ENCODE measurements at regions not wholly inside any gene's neighbourhood (a gene's known extent, or its start where the extent isn't known, plus 50 kb on each side); places are given as distances from the start of the nearest gene placed in this dataset.
"Not testable (repeated sequence)": the region's sequence is repeated elsewhere in the genome, so short reads cannot be mapped to it uniquely, and the experiment has no call there.

DNA sequence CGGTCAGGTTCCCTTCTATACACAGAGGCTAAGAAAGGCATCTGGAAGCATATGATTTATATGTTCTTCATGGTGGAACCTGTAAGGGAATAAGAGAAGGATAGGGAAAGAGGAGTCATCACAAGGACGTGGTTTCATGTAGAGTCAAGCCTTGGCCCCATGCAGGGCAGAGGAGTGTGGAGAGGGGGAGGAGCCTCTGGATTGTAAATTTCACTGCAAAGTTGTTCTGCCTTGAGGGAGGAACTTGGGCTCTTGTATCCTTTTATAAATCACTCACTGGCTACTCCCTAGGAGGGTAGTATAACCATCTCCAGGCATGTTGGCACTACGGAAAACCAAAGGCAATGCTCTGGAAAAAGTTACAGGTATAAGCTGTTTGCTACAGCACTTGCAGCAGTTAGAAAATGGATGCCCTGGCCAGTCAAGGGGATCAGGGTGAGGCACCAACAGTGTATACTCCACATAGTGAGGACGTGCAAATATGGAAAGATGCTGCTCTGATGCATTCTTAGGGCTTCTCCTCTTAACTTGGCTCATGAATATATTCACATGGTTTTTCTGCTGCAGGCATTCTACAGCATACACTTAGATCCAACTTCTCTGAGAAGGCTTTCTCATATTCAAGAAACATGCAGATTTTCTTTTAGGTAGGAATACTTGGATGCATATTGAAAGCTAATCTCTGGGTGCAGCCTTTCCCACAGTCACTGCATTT lies 60.3 kb upstream of the ZNF81 start:
- intact Hi-C loops (cut with DNase I; ENCODE audit: low total_unique reads) = no loop called here
- in situ Hi-C loops (cut with MboI; ENCODE audit: low pct_ligation_motif_present in 1 of 4, low pct_unique_long_range_greater_than_20kb in 1 of 4, low sequenced_read_pairs in 3 of 4) = no loop called here
- DNase-seq = no peak
- no peak for TF ChIP-seq EP300 (IDR thresholded peaks at IDR 0.05; ENCODE audit: low read depth)
- TF ChIP-seq, protein P1, sequence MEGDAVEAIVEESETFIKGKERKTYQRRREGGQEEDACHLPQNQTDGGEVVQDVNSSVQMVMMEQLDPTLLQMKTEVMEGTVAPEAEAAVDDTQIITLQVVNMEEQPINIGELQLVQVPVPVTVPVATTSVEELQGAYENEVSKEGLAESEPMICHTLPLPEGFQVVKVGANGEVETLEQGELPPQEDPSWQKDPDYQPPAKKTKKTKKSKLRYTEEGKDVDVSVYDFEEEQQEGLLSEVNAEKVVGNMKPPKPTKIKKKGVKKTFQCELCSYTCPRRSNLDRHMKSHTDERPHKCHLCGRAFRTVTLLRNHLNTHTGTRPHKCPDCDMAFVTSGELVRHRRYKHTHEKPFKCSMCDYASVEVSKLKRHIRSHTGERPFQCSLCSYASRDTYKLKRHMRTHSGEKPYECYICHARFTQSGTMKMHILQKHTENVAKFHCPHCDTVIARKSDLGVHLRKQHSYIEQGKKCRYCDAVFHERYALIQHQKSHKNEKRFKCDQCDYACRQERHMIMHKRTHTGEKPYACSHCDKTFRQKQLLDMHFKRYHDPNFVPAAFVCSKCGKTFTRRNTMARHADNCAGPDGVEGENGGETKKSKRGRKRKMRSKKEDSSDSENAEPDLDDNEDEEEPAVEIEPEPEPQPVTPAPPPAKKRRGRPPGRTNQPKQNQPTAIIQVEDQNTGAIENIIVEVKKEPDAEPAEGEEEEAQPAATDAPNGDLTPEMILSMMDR (IDR thresholded peaks at IDR 0.05) = no peak
- no peak for TF ChIP-seq POLR2AphosphoS5 (IDR thresholded peaks at IDR 0.05)
- no peak for TF ChIP-seq POLR2A (IDR thresholded peaks at IDR 0.05)
- Histone ChIP-seq H3K4me1 (no peaks in the 10 kb centered on the region), H3K36me3 (no peaks in the 10 kb centered on the region), H3K27ac (no peak overlapping the region), H3K9me3 (no peaks in the 10 kb centered on the region), H3K27me3 (no peaks in the 10 kb centered on the region), H3K4me3 (no peak overlapping the region)
- WGBS, 2 donors (ENCODE audit: low coverage in 1 of 2) = 49% methylated on average over 4 of the region's 4 CpGs; no CpG with 5 or more reads in 1 of the 2 donors

DNA sequence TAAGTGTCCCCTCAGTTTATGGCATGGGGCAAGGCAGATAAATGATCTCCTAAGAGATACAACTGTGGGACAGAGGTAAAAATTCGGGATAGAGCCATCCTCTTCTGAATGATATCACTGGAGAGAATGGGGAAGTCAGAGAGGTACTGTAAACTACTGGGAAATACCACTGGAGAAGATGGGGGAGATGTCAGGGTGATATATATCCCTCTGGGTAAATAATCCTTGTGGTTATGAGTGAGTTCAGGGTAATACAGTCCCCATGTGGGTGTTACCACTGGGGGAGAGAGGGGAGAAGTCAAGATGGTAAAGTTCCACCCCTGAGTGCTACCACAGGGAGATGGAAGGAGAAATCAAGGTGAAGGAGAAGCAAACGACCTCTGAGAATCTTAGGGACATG lies 63.9 kb upstream of the ZNF81 start:
- Histone ChIP-seq H3K36me3 (no peaks in the 10 kb centered on the region), H3K27ac (no peak overlapping the region), H3K4me3 (no peak overlapping the region), H3K4me1 (no peaks in the 10 kb centered on the region), H3K9me3 (no peaks in the 10 kb centered on the region), H3K27me3 (no peaks in the 10 kb centered on the region)
- in situ Hi-C loops (cut with MboI; ENCODE audit: low pct_ligation_motif_present in 1 of 4, low pct_unique_long_range_greater_than_20kb in 1 of 4, low sequenced_read_pairs in 3 of 4) = loop anchor here in 1 of 4 donors (25.0 kb wide), 1 partner anchor 235 kb away; no protein-coding TSS in a partner anchor
- DNase-seq = no peak
- TF ChIP-seq POLR2A (IDR thresholded peaks at IDR 0.05) = no peak
- TF ChIP-seq, protein P1 (IDR thresholded peaks at IDR 0.05) = no peak
- no peak for TF ChIP-seq EP300 (IDR thresholded peaks at IDR 0.05; ENCODE audit: low read depth)
- no peak for TF ChIP-seq POLR2AphosphoS5 (IDR thresholded peaks at IDR 0.05)
- WGBS, 2 donors (ENCODE audit: low coverage in 1 of 2) = 30% methylated on average over 2 of the region's 2 CpGs; no CpG with 5 or more reads in 1 of the 2 donors
- intact Hi-C loops (cut with DNase I; ENCODE audit: low total_unique reads) = no loop called here

DNA sequence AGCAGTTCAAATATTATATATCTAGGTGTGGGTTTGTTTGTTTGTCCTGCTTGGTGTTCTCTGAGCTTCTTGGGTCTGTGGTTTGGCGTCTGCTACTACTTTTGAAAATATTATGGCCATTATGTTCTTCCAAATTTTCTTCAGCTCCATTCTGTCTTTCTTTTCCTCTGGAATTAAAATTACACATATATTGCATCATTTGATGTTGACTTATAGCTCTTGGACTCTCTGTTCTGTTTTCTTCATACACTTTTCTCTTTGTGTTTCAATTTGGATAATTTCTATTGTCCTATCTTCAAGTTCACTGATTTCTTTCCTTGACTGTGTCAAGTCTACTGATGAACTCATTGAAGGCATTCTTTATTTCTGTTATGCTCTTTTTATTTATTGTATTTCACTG lies 65.2 kb upstream of the ZNF81 start:
- H3K4me1 ChIP-seq = no peaks in the 10 kb centered on the region
- no peak for DNase-seq
- H3K27ac ChIP-seq = no peak overlapping the region
- in situ Hi-C loops (cut with MboI; ENCODE audit: low pct_ligation_motif_present in 1 of 4, low pct_unique_long_range_greater_than_20kb in 1 of 4, low sequenced_read_pairs in 3 of 4) = loop anchor here in 1 of 4 donors (25.0 kb wide), 1 partner anchor 234 kb away; no protein-coding TSS in a partner anchor
- no peaks in the 10 kb centered on the region for H3K27me3 ChIP-seq
- no peaks in the 10 kb centered on the region for H3K36me3 ChIP-seq
- intact Hi-C loops (cut with DNase I; ENCODE audit: low total_unique reads) = no loop called here
- WGBS, 2 donors (ENCODE audit: low coverage in 1 of 2) = 74% methylated on average over 1 of the region's 1 CpG; no CpG with 5 or more reads in 1 of the 2 donors
- no peak overlapping the region for H3K4me3 ChIP-seq
- H3K9me3 ChIP-seq = no peaks in the 10 kb centered on the region
- no peak for TF ChIP-seq EP300 (IDR thresholded peaks at IDR 0.05; ENCODE audit: low read depth)
- TF ChIP-seq, protein P1 (IDR thresholded peaks at IDR 0.05) = no peak

DNA sequence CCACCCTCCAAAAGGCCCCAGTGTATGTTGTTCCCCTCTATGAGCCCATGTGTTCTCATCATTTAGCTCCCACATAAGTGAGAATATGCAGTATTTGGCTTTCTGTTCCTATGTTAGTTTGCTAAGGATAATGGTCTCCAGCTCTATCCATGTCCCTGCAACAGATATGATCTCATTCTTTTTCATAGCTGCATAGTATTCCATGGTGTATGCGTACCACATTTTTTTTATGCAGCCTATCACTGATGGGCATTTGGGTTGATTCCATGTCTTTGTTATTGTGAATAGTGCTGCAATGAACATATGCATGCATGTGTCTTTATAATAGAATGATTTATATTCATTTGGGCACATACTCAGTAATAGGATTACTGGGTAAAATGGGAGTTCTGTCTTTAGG lies 73.9 kb upstream of the ZNF81 start:
- 97 to 100% methylated on average over 1 of the region's 1 CpG for WGBS, 2 donors (ENCODE audit: low coverage in 1 of 2)
- intact Hi-C loops (cut with DNase I; ENCODE audit: low total_unique reads) = loop anchor here (1.0 kb wide), 1 partner anchor 10 kb away; no protein-coding TSS in a partner anchor
- not testable (repeated sequence) for H3K27ac ChIP-seq, H3K36me3 ChIP-seq, H3K4me3 ChIP-seq, H3K4me1 ChIP-seq, H3K9me3 ChIP-seq, H3K27me3 ChIP-seq, DNase-seq
- in situ Hi-C loops (cut with MboI; ENCODE audit: low pct_ligation_motif_present in 1 of 4, low pct_unique_long_range_greater_than_20kb in 1 of 4, low sequenced_read_pairs in 3 of 4) = loop anchor here in 1 of 4 donors (25.0 kb wide), 1 partner anchor 226 kb away; no protein-coding TSS in a partner anchor

Measured in transverse colon (tissue), 4 donors.